ENCODE measurements at regions not wholly inside any gene's neighbourhood (a gene's known extent, or its start where the extent isn't known, plus 50 kb on each side); places are given as distances from the start of the nearest gene placed in this dataset.

DNA sequence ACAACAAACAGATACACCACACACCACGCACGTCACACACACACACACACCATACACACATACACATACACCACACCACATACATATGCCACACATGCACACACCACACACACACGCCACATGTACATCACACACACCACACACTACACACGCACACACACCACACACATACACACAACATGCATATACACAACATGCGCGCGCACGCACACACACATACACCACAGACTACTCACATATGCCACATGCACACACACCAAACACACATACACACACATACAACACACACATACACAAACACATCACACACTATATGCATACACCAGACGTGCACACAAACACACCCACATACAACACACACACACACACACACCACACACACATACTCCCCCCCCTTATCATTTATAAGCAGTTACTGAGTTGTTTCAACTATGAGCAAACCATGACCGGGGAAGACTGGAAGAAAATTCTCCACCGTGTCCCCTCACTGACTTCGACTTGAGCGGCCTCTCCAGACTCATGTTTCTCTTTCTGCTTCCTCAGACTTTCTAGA is 126.7 kb upstream of the IQSEC1 start:
- TF ChIP-seq, protein P1, sequence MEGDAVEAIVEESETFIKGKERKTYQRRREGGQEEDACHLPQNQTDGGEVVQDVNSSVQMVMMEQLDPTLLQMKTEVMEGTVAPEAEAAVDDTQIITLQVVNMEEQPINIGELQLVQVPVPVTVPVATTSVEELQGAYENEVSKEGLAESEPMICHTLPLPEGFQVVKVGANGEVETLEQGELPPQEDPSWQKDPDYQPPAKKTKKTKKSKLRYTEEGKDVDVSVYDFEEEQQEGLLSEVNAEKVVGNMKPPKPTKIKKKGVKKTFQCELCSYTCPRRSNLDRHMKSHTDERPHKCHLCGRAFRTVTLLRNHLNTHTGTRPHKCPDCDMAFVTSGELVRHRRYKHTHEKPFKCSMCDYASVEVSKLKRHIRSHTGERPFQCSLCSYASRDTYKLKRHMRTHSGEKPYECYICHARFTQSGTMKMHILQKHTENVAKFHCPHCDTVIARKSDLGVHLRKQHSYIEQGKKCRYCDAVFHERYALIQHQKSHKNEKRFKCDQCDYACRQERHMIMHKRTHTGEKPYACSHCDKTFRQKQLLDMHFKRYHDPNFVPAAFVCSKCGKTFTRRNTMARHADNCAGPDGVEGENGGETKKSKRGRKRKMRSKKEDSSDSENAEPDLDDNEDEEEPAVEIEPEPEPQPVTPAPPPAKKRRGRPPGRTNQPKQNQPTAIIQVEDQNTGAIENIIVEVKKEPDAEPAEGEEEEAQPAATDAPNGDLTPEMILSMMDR (IDR thresholded peaks at IDR 0.05; ENCODE audit: low read depth, low read length) = no peak
- TF ChIP-seq EZH2phosphoT487 (IDR thresholded peaks at IDR 0.05; ENCODE audit: low read depth) = no peak
